Non-pigmented ciliary epithelial cell (primary cell): ENCODE measurements at regions not wholly inside any gene's neighbourhood (a gene's known extent, or its start where the extent isn't known, plus 50 kb on each side); places are given as distances from the start of the nearest gene placed in this dataset.
"Not testable (repeated sequence)": the region's sequence is repeated elsewhere in the genome, so short reads cannot be mapped to it uniquely, and the experiment has no call there.

ENCODE experiments used
- DNase-seq: peaks from one replicate; pipeline ENCODE4 v3.0.0-alpha.2; 2010; ENCODE audit warnings: low read depth

DNA sequence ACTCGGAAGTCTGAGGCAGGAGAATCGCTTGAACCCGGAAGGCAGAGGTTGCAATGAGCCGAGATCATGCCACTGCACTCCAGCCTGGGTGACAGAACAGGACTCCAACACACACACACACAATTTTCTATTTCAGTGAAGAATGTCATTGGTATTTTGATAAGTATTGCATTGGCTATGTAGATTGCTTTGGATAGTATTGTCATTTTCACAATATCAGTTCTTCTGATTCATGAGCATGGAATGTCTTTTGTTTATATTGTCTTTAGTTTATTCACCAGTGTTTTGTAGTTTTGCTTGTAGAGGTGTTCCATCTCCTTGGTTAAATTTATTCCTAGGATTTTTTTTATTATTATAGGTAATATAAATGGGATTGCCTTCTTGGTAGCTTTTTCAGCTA lies 693.4 kb upstream of the SYT4 start:
- DNase-seq: no peak

DNA sequence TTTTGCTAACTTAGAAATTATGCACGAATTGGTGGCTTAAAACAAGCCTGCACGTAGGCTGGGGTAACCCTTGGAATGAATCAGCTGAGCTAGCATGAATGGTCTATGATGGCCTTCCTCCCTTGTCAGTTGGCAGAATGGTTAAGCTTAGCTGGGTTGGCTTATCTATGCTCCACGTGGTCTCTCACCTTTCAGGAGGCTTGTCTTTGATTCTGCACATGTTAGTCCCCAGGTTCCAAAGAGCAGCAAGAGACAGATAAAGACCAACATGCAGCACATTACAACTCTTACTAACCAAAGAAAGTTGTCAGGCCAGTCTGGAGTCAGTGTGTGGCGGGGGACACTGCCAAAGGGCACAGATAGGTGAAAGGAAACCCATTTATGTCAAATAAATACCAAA lies 700.9 kb upstream of the SYT4 start:
- no peak for DNase-seq

- DNase-seq: no peak
Measured at GRCh38 chr18:43982582-43982981, 698.1 kb upstream of the SETBP1 start.

- not testable (repeated sequence) for DNase-seq
Measured at GRCh38 chr18:43987061-43987460, 693.6 kb upstream of the SETBP1 start.

DNA sequence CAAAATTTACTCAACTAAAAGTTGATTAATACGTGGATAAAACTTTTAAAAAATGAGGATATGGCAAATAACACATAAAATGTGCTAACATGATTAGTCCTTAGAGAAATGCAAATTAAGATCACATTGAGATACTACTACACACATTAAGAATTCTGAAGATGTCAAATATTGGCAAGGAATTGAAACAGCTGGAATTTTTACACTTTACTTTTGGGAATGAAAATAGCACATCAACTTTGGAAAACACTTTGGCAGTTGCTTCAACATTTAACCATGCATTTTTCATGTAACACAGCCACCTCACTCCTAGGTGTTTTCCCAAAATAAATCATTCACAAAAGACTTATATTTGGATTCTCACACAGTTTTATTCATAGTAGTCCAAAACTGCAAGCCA lies 687.9 kb upstream of the SETBP1 start:
- DNase-seq: no peak

DNA sequence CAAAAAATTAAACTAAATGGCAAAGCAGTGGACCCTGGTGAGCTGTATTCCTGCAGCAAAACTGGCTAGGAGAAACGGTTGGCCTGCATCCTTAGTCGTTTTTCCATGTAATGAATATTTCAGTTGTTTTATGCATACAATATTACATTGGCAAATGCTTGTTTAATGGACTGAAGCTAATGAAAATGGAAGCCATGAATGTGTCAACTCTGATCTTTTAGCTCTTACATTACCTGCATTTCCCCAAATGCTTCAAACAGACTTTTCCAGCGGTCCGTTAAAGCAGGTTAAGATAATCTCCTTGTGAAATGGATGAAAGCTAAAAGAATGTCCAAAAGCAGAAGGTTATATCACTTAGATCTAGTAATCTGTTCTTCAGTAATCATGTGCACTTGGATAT lies 686.3 kb upstream of the SETBP1 start:
- DNase-seq: no peak

GRCh38 chr18:44013871-44014270 lies 666.8 kb upstream of the SETBP1 start:
- no peak for DNase-seq

- no peak for DNase-seq
Measured at GRCh38 chr18:44025421-44025820, 655.3 kb upstream of the SETBP1 start.

DNA sequence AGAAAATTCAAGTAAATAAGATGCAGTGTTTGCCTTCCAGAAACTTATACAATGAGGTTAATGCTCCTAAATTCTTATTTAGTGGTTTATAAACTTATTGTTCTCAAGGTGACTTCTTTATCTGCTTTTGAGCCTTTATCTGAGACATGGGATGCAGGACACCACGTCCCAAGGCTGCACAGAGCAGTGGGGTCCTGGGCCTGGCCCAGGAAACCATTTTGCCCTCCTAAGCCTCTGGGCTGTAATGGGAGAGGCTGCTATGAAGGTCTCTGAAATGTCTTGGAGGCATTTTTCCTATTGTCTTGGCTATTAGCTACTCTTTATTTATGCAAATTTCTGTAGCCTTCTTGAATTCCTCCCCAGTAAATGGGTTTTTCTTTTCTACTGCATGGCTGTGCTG lies 652.6 kb upstream of the SETBP1 start:
- DNase-seq: no peak

GRCh38 chr18:44031063-44031462 lies 649.6 kb upstream of the SETBP1 start:
- no peak for DNase-seq

DNA sequence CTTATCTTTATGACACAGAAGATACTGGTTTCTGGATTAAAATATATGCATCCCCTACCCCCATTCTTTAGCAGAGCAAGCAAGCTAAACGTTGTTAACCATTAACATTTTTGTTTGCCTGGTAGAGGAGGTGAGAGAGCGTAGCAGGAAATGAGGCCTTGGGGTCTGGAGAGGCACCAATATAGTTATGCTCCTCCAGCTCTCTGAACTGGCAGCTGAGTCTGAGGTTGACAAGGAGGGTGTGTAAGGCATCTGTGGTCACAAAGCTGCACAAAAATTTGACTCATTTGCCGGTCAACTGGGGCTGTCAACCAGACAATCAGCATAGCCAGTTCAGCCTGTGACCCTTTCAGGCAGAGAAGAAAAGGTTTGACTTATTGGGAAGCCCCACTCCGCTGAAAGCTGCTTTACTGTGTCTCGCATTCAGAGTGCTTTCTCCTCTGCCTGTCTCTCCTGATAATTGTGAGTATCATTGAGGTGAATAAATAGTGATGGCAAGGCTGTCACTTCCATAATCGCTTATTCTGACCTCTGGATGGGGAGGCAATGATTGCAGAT lies 647.5 kb upstream of the SETBP1 start:
- no peak for DNase-seq

GRCh38 chr18:44035554-44035953 lies 645.1 kb upstream of the SETBP1 start:
- DNase-seq: no peak

- no peak for DNase-seq
Measured at GRCh38 chr18:44036501-44036900, 644.2 kb upstream of the SETBP1 start.

DNA sequence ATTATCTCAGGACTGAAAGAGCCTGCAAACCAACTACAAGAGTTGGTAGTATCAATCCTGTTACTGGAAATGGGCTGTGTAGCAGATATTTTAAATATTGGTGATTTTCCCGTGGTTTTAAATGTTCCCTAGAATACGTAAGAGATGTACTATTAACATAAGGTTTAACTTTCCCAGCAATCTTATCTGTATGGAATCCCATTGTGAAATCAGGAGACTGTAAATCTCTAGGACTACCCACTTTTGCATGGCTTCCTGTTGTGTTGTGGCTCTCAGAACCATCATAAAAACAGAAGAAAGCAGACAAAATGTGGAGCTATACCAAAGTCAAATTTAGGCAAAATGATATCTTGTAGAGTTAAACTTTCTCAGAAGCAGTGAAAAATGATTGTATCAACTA lies 641.5 kb upstream of the SETBP1 start:
- no peak for DNase-seq

GRCh38 chr18:44039826-44040225 lies 640.9 kb upstream of the SETBP1 start:
- no peak for DNase-seq

GRCh38 chr18:44041553-44041952 lies 639.1 kb upstream of the SETBP1 start:
- DNase-seq: no peak

- no peak for DNase-seq
Measured at GRCh38 chr18:44041961-44042360, 638.7 kb upstream of the SETBP1 start.

- no peak for DNase-seq
Measured at GRCh38 chr18:44046376-44046975, 634.2 kb upstream of the SETBP1 start.

- no peak for DNase-seq
Measured at GRCh38 chr18:44047585-44047984, 633.1 kb upstream of the SETBP1 start.

- no peak for DNase-seq
Measured at GRCh38 chr18:44048435-44048834, 632.3 kb upstream of the SETBP1 start.

GRCh38 chr18:44048846-44049245 lies 631.8 kb upstream of the SETBP1 start:
- no peak for DNase-seq

GRCh38 chr18:44051026-44051425 lies 629.7 kb upstream of the SETBP1 start:
- DNase-seq: no peak

GRCh38 chr18:44054514-44054913 lies 626.2 kb upstream of the SETBP1 start:
- no peak for DNase-seq

GRCh38 chr18:44060197-44060596 lies 620.5 kb upstream of the SETBP1 start:
- DNase-seq: no peak
